OCI-LY7 (cell line): ENCODE measurements at regions not wholly inside any gene's neighbourhood (a gene's known extent, or its start where the extent isn't known, plus 50 kb on each side); places are given as distances from the start of the nearest gene placed in this dataset.

Source experiments
- CTCF ChIP-seq: fragments of 200-600 bp; sonication (generic); conservative IDR thresholded peaks from 2 replicates; pipeline ENCODE4 v1.5.1; 2014; ENCODE audit warnings: mild to moderate bottlenecking, antibody characterized with exemption, low read length, moderate library complexity, mixed read lengths
- EZH2phosphoT487 ChIP-seq: fragments of 200-600 bp; sonication (generic); IDR thresholded peaks from 2 replicates; pipeline ENCODE4 v1.6.1; 2018; ENCODE audit warnings: low read depth, borderline replicate concordance, mild to moderate bottlenecking, mixed run types, antibody characterized with exemption, low read length, moderate library complexity, mixed read lengths

- TF ChIP-seq CTCF, result no peak
- TF ChIP-seq EZH2phosphoT487, result no peak
These were observed 710.2 kb upstream of the ACO1 start for GRCh38 chr9:31674264-31674663.
